Vagina (tissue), 2 donors: ENCODE measurements at regions not wholly inside any gene's neighbourhood (a gene's known extent, or its start where the extent isn't known, plus 50 kb on each side); places are given as distances from the start of the nearest gene placed in this dataset.

ENCODE experiments used
- DNase-seq, 2 donors: peaks; one replicate each; pipeline ENCODE4 v3.0.0-alpha.2; 2017; ENCODE audit errors: extremely low spot score in 2 of 2
- H3K27ac ChIP-seq: fragments of 200-600 bp; sonication (generic); one replicate; pipeline ENCODE4 v1.5.1; 2019
- H3K27me3 ChIP-seq: fragments of 200-600 bp; sonication (generic); one replicate; pipeline ENCODE4 v1.5.1; 2019
- H3K36me3 ChIP-seq, 2 donors: fragments of 200-600 bp; sonication (generic); one replicate each; pipeline ENCODE4 v1.5.1; 2017 to 2019
- H3K4me1 ChIP-seq: fragments of 200-600 bp; sonication (generic); one replicate; pipeline ENCODE4 v1.5.1; 2019
- H3K4me3 ChIP-seq, 2 donors: fragments of 200-600 bp; sonication (generic); 1 replicate in 1 of 2; 2 replicates in 1 of 2; pipeline ENCODE4 v1.5.1; 2016 to 2019
- H3K9me3 ChIP-seq: fragments of 200-600 bp; sonication (generic); one replicate; pipeline ENCODE4 v1.5.1; 2019
- CTCF ChIP-seq, 3 experiments: fragments of 450-650 bp in 2 of 3; fragments of 200-600 bp in 1 of 3; sonication (generic) in 1 of 3; IDR thresholded peaks; one replicate each; pipeline ENCODE4 v1.5.1; 2017 to 2019; ENCODE audit warnings: antibody characterized with exemption in 3 of 3, mild to moderate bottlenecking in 2 of 3, moderate library complexity in 2 of 3
- POLR2A ChIP-seq, 2 donors: fragments of 450-650 bp; IDR thresholded peaks; one replicate each; pipeline ENCODE4 v1.6.1; 2017; ENCODE audit warnings: antibody characterized with exemption in 2 of 2, mild to moderate bottlenecking in 2 of 2, moderate library complexity in 2 of 2
- POLR2AphosphoS5 ChIP-seq, 2 donors: sonication (generic); formaldehyde crosslinking; IDR thresholded peaks; one replicate each; pipeline ENCODE4 v1.9.0; 2017; ENCODE audit warnings: antibody characterized with exemption in 2 of 2, mild to moderate bottlenecking in 2 of 2, low read depth in 1 of 2; ENCODE audit not compliant: insufficient read depth in 1 of 2
- intact Hi-C: fragments of 100-400 bp; cut with DNase I; formaldehyde crosslinking; loops from one replicate; pipeline ENCODE4 v1.15.1; 2023

GRCh38 chr2:120898496-120898895 lies 162.8 kb downstream of the GLI2 start:
- Histone ChIP-seq H3K27me3 (no peaks in the 10 kb centered on the region), H3K27ac (no peak overlapping the region), H3K4me3 (no peak overlapping the region), H3K4me1 (no peaks in the 10 kb centered on the region), H3K36me3 (no peaks in the 10 kb centered on the region), H3K9me3 (no peaks in the 10 kb centered on the region)
- TF ChIP-seq CTCF (IDR thresholded peaks at IDR 0.05) (no peak), POLR2AphosphoS5 (IDR thresholded peaks at IDR 0.05; ENCODE audit: insufficient read depth in 1 of 2, low read depth in 1 of 2) (no peak), POLR2A (IDR thresholded peaks at IDR 0.05) (no peak)
- DNase-seq: no peak
- intact Hi-C loops: no loop called here

- Histone ChIP-seq H3K4me3 (no peak overlapping the region), H3K4me1 (peaks cover 1% of the 10 kb centered on the region), H3K9me3 (no peaks in the 10 kb centered on the region), H3K27me3 (no peaks in the 10 kb centered on the region), H3K27ac (no peak overlapping the region), H3K36me3 (no peaks in the 10 kb centered on the region)
- intact Hi-C loops: no loop called here
- DNase-seq: no peak
- TF ChIP-seq POLR2A (IDR thresholded peaks at IDR 0.05) (no peak), CTCF (IDR thresholded peaks at IDR 0.05) (no peak)
Observed at GRCh38 chr2:120898961-120899750, 163.5 kb downstream of the GLI2 start.

GRCh38 chr2:120899771-120900170 lies 164.1 kb downstream of the GLI2 start:
- DNase-seq: no peak
- Histone ChIP-seq H3K4me3 (no peak overlapping the region), H3K27me3 (no peaks in the 10 kb centered on the region), H3K36me3 (no peaks in the 10 kb centered on the region), H3K4me1 (peaks cover 7% of the 10 kb centered on the region), H3K27ac (no peak overlapping the region), H3K9me3 (no peaks in the 10 kb centered on the region)
- intact Hi-C loops: no loop called here
- TF ChIP-seq CTCF (IDR thresholded peaks at IDR 0.05): no peak
- TF ChIP-seq POLR2AphosphoS5 (IDR thresholded peaks at IDR 0.05; ENCODE audit: insufficient read depth in 1 of 2, low read depth in 1 of 2): no peak
- no peak for TF ChIP-seq POLR2A (IDR thresholded peaks at IDR 0.05)

GRCh38 chr2:120901201-120901600 lies 165.5 kb downstream of the GLI2 start:
- peaks cover 17% of the 10 kb centered on the region for H3K4me1 ChIP-seq
- H3K4me3 ChIP-seq: no peak overlapping the region
- H3K27ac ChIP-seq: no peak overlapping the region
- no peaks in the 10 kb centered on the region for H3K36me3 ChIP-seq
- H3K9me3 ChIP-seq: no peaks in the 10 kb centered on the region
- no peaks in the 10 kb centered on the region for H3K27me3 ChIP-seq
- DNase-seq: no peak
- TF ChIP-seq POLR2AphosphoS5 (IDR thresholded peaks at IDR 0.05; ENCODE audit: insufficient read depth in 1 of 2, low read depth in 1 of 2) (no peak), CTCF (IDR thresholded peaks at IDR 0.05) (no peak), POLR2A (IDR thresholded peaks at IDR 0.05) (no peak)
- intact Hi-C loops: no loop called here

- Histone ChIP-seq H3K27me3 (no peaks in the 10 kb centered on the region), H3K4me3 (no peak overlapping the region), H3K36me3 (no peaks in the 10 kb centered on the region), H3K9me3 (no peaks in the 10 kb centered on the region), H3K27ac (no peak overlapping the region), H3K4me1 (peaks cover 17% of the 10 kb centered on the region)
- intact Hi-C loops: no loop called here
- no peak for DNase-seq
- TF ChIP-seq POLR2AphosphoS5 (IDR thresholded peaks at IDR 0.05; ENCODE audit: insufficient read depth in 1 of 2, low read depth in 1 of 2) (no peak), POLR2A (IDR thresholded peaks at IDR 0.05) (no peak), CTCF (IDR thresholded peaks at IDR 0.05) (no peak)
Observed at GRCh38 chr2:120902592-120902991, 166.9 kb downstream of the GLI2 start.
